Stimulated activated CD4-positive, alpha-beta T cell treated with anti-CD3 and anti-CD28 coated beads, Interleukin-4, amount 100 ng/mL, for 4 hours (primary cell): ENCODE measurements at regions not wholly inside any gene's neighbourhood (a gene's known extent, or its start where the extent isn't known, plus 50 kb on each side); places are given as distances from the start of the nearest gene placed in this dataset.

Experiments used
- DNase-seq, 2 experiments: peaks; one replicate each; pipeline ENCODE4 v3.0.0-alpha.2; 2020

- DNase-seq: no peak
Measured at GRCh38 chr16:86041807-86042206, 142.8 kb downstream of the IRF8 start.

- no peak for DNase-seq
Measured at GRCh38 chr16:86042393-86042792, 143.4 kb downstream of the IRF8 start.

- no peak for DNase-seq
Measured at GRCh38 chr16:86042996-86043725, 144.2 kb downstream of the IRF8 start.

GRCh38 chr16:86044241-86044671 lies 145.3 kb downstream of the IRF8 start:
- DNase-seq: peak in 1 of 2 experiments; percentile 51

- DNase-seq: peak; percentile 14 to 40
Measured at GRCh38 chr16:86044881-86045590, 146.1 kb downstream of the IRF8 start.

GRCh38 chr16:86045591-86045971 lies 146.6 kb downstream of the IRF8 start:
- no peak for DNase-seq

- DNase-seq: no peak
Measured at GRCh38 chr16:86046026-86046425, 147.1 kb downstream of the IRF8 start.

GRCh38 chr16:86046667-86047270 lies 147.8 kb downstream of the IRF8 start:
- DNase-seq: no peak

- DNase-seq: no peak
Measured at GRCh38 chr16:86048221-86048620, 149.3 kb downstream of the IRF8 start.

- DNase-seq: no peak
Measured at GRCh38 chr16:86048882-86049585, 150.1 kb downstream of the IRF8 start.

- DNase-seq: no peak
Measured at GRCh38 chr16:86049641-86050040, 150.7 kb downstream of the IRF8 start.

GRCh38 chr16:86050111-86050510 lies 151.1 kb downstream of the IRF8 start:
- no peak for DNase-seq

GRCh38 chr16:86050591-86051367 lies 151.8 kb downstream of the IRF8 start:
- DNase-seq: no peak

- no peak for DNase-seq
Measured at GRCh38 chr16:86051368-86052114, 152.6 kb downstream of the IRF8 start.

GRCh38 chr16:86052115-86052670 lies 153.2 kb downstream of the IRF8 start:
- no peak for DNase-seq

GRCh38 chr16:86052926-86053325 lies 154.0 kb downstream of the IRF8 start:
- DNase-seq: no peak

GRCh38 chr16:86059253-86060171 lies 160.6 kb downstream of the IRF8 start:
- DNase-seq: no peak

GRCh38 chr16:86060381-86061317 lies 161.7 kb downstream of the IRF8 start:
- DNase-seq: no peak

- no peak for DNase-seq
Measured at GRCh38 chr16:86061318-86061695, 162.3 kb downstream of the IRF8 start.
